ENCODE measurements at regions not wholly inside any gene's neighbourhood (a gene's known extent, or its start where the extent isn't known, plus 50 kb on each side); places are given as distances from the start of the nearest gene placed in this dataset.
A peak's percentile ranks its signal among the peaks of the same experiment; 100 is the strongest.

- no peak for DNase-seq
Measured at GRCh38 chr17:68812876-68813584, 142.2 kb downstream of the ABCA8 start.

GRCh38 chr17:68809148-68809547, 146.0 kb downstream of the ABCA8 start:
- DNase-seq, result no peak

- DNase-seq, result no peak
Measured at GRCh38 chr17:68807998-68808772, 147.0 kb downstream of the ABCA8 start.

- DNase-seq, result no peak
Measured at GRCh38 chr17:68805609-68806008, 149.6 kb downstream of the ABCA8 start.

GRCh38 chr17:68804777-68805520, 150.2 kb downstream of the ABCA8 start:
- DNase-seq, result no peak

GRCh38 chr17:68803164-68803929, 151.8 kb downstream of the ABCA8 start:
- no peak for DNase-seq

GRCh38 chr17:68801335-68802247, 153.6 kb downstream of the ABCA8 start:
- no peak for DNase-seq

GRCh38 chr17:68800751-68801150, 154.4 kb downstream of the ABCA8 start:
- DNase-seq, result no peak

GRCh38 chr17:68794636-68795434, 160.4 kb downstream of the ABCA8 start:
- DNase-seq, result peak; percentile 14

GRCh38 chr17:68792873-68793272, 162.3 kb downstream of the ABCA8 start:
- DNase-seq, result no peak

GRCh38 chr17:68792042-68792685, 163.0 kb downstream of the ABCA8 start:
- no peak for DNase-seq

- no peak for DNase-seq
Measured at GRCh38 chr17:68790931-68791330, 164.3 kb downstream of the ABCA8 start.

GRCh38 chr17:68790492-68790891, 164.7 kb downstream of the ABCA8 start:
- no peak for DNase-seq

GRCh38 chr17:68789203-68789962, 165.8 kb downstream of the ABCA8 start:
- no peak for DNase-seq

GRCh38 chr17:68785565-68786486, 169.4 kb downstream of the ABCA8 start:
- DNase-seq, result no peak

GRCh38 chr17:68784431-68784830, 170.8 kb downstream of the ABCA8 start:
- DNase-seq, result no peak

- DNase-seq, result no peak
Measured at GRCh38 chr17:68783861-68784260, 171.3 kb downstream of the ABCA8 start.

GRCh38 chr17:68782789-68783188, 172.4 kb downstream of the ABCA8 start:
- DNase-seq, result no peak

Measured in occipital lobe (tissue), 1 donor.